ENCODE measurements at regions not wholly inside any gene's neighbourhood (a gene's known extent, or its start where the extent isn't known, plus 50 kb on each side); places are given as distances from the start of the nearest gene placed in this dataset.

DNA sequence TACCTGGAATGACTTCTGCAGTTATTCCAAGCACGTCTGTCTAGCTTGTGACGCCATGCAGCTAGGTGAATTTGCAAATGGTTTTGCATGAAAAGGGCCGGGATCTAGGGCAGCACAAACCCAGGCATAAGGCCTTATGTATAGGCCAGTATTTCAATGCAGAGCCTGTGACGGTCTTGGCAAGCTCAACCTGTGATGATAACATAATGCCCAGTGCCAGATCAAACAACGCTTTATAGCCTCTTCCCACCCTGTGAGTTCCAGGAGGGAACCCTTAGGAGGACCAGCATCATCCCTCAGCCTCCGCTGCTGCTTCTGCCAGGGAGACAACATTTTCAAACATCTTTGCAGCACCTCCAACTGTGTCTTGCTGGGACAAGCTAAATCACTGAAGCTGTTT is 390.7 kb downstream of the INHBA start:
- TF ChIP-seq, protein P1, sequence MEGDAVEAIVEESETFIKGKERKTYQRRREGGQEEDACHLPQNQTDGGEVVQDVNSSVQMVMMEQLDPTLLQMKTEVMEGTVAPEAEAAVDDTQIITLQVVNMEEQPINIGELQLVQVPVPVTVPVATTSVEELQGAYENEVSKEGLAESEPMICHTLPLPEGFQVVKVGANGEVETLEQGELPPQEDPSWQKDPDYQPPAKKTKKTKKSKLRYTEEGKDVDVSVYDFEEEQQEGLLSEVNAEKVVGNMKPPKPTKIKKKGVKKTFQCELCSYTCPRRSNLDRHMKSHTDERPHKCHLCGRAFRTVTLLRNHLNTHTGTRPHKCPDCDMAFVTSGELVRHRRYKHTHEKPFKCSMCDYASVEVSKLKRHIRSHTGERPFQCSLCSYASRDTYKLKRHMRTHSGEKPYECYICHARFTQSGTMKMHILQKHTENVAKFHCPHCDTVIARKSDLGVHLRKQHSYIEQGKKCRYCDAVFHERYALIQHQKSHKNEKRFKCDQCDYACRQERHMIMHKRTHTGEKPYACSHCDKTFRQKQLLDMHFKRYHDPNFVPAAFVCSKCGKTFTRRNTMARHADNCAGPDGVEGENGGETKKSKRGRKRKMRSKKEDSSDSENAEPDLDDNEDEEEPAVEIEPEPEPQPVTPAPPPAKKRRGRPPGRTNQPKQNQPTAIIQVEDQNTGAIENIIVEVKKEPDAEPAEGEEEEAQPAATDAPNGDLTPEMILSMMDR (IDR thresholded peaks at IDR 0.05): no peak
- TF ChIP-seq POLR2A (IDR thresholded peaks at IDR 0.05) (no peak), EP300 (IDR thresholded peaks at IDR 0.05) (no peak), POLR2AphosphoS5 (IDR thresholded peaks at IDR 0.05) (no peak)

Measured in stomach (tissue), 4 donors.